ENCODE measurements at regions not wholly inside any gene's neighbourhood (a gene's known extent, or its start where the extent isn't known, plus 50 kb on each side); places are given as distances from the start of the nearest gene placed in this dataset.
"Not testable (repeated sequence)": the region's sequence is repeated elsewhere in the genome, so short reads cannot be mapped to it uniquely, and the experiment has no call there.

GRCh38 chr11:42890773-42891172 is 421.0 kb upstream of the API5 start:
- POLR2A ChIA-PET: no interaction called here
- CTCF ChIA-PET: no interaction called here

GRCh38 chr11:42901084-42901483 is 410.7 kb upstream of the API5 start:
- ChIA-PET POLR2A (no interaction called here), CTCF (no interaction called here)

GRCh38 chr11:42906226-42906625 is 405.6 kb upstream of the API5 start:
- CTCF ChIA-PET: no interaction called here
- POLR2A ChIA-PET: no interaction called here

GRCh38 chr11:42913731-42914130 is 398.1 kb upstream of the API5 start:
- POLR2A ChIA-PET: no interaction called here
- CTCF ChIA-PET: no interaction called here

GRCh38 chr11:42923651-42924050 is 388.1 kb upstream of the API5 start:
- POLR2A ChIA-PET: no interaction called here
- CTCF ChIA-PET: no interaction called here

- ChIA-PET POLR2A (no interaction called here), CTCF (no interaction called here)
Observed at GRCh38 chr11:42925916-42926315, 385.9 kb upstream of the API5 start.

- CTCF ChIA-PET: no interaction called here
Observed at GRCh38 chr11:42947405-42947804, 364.4 kb upstream of the API5 start.

GRCh38 chr11:42949738-42950376 is 361.9 kb upstream of the API5 start:
- CTCF ChIA-PET, POLR2A ChIA-PET: not testable (repeated sequence)

More at GRCh38 chr11:42947405-42947804, 364.4 kb upstream of the API5 start:
- POLR2A ChIA-PET: no interaction called here

- POLR2A ChIA-PET: no interaction called here
- CTCF ChIA-PET: no interaction called here
Observed at GRCh38 chr11:42951266-42951665, 360.5 kb upstream of the API5 start.

GRCh38 chr11:42957831-42958230 is 354.0 kb upstream of the API5 start:
- CTCF ChIA-PET: no interaction called here

GRCh38 chr11:42958635-42959034 is 353.2 kb upstream of the API5 start:
- POLR2A ChIA-PET: no interaction called here
- CTCF ChIA-PET: no interaction called here

More at GRCh38 chr11:42957831-42958230, 354.0 kb upstream of the API5 start:
- POLR2A ChIA-PET: no interaction called here

GRCh38 chr11:42960521-42961088 is 351.2 kb upstream of the API5 start:
- POLR2A ChIA-PET: no interaction called here
- CTCF ChIA-PET: no interaction called here

- POLR2A ChIA-PET: no interaction called here
Observed at GRCh38 chr11:42967653-42968052, 344.1 kb upstream of the API5 start.

GRCh38 chr11:42972741-42973140 is 339.1 kb upstream of the API5 start:
- ChIA-PET POLR2A (no interaction called here), CTCF (no interaction called here)

More at GRCh38 chr11:42967653-42968052, 344.1 kb upstream of the API5 start:
- CTCF ChIA-PET: no interaction called here

- CTCF ChIA-PET: no interaction called here
- POLR2A ChIA-PET: no interaction called here
Observed at GRCh38 chr11:42974510-42975179, 337.2 kb upstream of the API5 start.

- ChIA-PET CTCF (no interaction called here), POLR2A (no interaction called here)
Observed at GRCh38 chr11:42975180-42975529, 336.6 kb upstream of the API5 start.

GRCh38 chr11:42976636-42977217 is 335.1 kb upstream of the API5 start:
- ChIA-PET CTCF (no interaction called here), POLR2A (no interaction called here)

GRCh38 chr11:42992594-42992993 is 319.2 kb upstream of the API5 start:
- POLR2A ChIA-PET: no interaction called here
- CTCF ChIA-PET: interaction anchor here (0.8 kb wide), 1 partner anchor 70 kb away, joined by 3 read pairs; no protein-coding TSS in a partner anchor

- CTCF ChIA-PET: no interaction called here
- POLR2A ChIA-PET: no interaction called here
Observed at GRCh38 chr11:42996421-42997307, 315.1 kb upstream of the API5 start.

- POLR2A ChIA-PET, CTCF ChIA-PET: not testable (repeated sequence)
Observed at GRCh38 chr11:43004879-43005278, 306.9 kb upstream of the API5 start.

- ChIA-PET POLR2A (no interaction called here), CTCF (no interaction called here)
Observed at GRCh38 chr11:43010042-43010441, 301.8 kb upstream of the API5 start.
